NCI-H128 (cell line): ENCODE measurements at regions not wholly inside any gene's neighbourhood (a gene's known extent, or its start where the extent isn't known, plus 50 kb on each side); places are given as distances from the start of the nearest gene placed in this dataset.

Experiments used
- DNase-seq: peaks from one replicate; lab custom pipeline; 2025; ENCODE audit not compliant: unreplicated experiment; lab: John Stamatoyannopoulos, UW

DNA sequence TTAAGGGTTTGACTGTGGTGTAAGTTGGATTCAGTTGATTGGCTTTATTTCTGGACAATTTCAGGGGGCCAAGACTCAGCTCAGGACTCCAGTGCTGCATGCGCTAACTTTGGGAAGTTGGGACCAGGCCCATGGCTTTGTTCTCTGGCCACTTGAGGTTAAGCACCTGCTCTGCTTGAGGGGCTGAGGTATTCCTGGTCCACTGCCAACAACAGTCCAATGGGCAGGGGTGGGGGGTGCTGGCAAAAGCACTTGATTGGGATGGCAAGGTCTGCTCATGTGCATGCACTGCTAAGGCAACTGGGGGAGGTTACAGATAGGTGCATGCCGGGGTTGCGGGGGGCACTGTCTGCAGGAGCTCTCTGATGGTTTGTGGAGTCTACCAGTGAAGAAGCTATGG, 52.6 kb upstream of the ASB17 start:
- DNase-seq = no peak

DNA sequence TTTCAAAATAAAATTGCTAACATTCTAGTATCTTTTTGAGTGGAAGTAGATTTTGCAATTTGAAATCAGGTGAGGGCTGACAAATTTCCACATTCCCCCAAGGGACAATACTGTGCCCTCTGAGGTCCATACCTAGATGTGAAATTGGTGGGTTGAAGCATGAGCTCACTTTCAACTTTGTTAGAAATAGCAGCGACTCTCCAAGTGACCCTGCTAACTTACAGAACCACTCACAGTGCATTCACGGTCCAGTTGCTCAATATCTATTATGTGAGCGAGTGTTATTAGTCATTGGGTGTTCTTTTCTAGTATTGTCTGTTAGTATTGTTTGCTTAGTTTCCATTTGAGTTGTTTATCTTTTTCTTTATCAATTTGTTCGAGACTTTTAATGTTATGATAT, 53.6 kb upstream of the ASB17 start:
- no peak for DNase-seq

DNA sequence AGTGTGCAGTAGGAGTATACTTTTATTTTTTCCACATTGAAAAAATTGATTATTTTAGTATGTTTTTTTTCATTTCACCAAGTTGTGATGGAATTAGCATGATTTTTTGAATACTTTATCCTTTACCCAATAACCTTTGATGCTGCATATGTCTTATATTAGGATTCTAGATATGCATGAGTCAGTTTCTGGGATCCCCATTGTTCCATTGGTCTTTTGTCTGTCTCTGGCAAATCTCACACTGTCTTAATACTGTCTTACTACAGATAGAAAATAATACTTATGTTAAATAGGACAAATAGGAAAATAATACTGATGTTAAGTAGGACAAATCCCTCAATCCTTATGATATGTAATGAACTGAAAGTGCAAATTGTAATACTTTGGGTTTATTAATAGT, 54.3 kb upstream of the ASB17 start:
- DNase-seq = no peak

DNA sequence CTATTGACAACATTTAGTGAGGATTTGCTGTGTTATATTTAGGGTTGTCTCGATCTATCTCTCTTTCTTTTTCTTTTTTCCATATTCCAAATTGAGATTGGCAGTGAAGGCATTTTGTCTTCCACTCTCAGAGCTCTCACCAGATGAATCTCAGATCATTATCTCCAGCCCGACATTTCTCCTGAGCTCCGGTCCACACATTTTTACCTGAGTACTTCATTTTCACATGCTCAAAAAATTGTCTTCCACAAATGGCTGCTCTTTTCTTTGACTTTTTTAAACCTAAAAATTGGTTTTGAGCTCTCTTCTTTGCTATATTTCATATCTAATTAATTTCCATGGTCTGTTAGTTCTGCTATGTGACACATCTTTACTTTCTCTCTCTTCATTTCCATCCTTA, 56.9 kb upstream of the ASB17 start:
- no peak for DNase-seq

DNA sequence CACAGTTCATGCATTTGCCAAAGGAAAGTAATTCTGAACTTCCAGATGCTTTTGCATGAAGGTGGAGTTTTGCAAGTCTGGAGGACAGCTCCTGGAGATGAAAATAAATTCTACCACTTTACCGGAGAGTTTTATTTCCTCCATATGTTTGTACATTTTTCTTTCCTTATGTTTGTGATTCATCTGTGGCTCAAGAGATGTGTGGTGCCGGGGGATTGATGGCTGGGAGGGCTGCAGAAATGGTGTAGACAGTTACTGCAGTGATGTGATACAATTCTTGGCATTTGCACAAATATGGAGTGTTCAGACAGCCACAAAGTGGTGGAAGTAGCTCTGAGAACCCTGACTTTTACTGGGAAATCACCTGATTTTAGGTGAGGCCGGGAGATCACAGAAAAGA, 58.5 kb upstream of the ASB17 start:
- DNase-seq = no peak

DNA sequence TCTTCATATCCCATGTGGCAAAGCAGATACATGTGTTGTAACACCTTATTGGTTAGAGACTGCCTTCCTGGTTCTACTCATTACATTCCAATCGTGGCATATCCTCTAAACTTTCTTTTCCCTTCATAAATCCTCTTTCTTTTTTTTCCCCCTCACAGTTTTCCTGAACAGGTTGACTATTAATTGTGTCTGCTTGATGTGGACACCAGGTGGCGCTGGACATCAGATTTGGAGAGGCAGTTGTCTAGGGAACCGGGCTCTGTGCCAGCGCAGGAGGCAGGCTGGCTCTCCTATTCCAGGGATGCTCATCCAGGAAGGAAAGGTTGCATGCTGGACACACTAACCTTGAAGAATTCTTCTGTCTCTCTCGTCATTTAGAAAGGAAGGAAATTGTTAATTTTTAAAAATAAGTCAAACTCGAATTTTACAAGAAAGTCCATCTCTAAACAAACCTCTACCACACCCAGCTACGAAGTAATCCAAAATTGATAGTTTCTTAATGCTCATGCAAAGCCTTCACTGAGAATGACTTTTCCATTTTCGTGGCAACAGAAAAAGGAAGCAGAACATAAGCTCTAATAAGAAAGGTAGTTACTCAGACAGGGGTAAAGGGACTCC, 59.4 kb upstream of the ASB17 start:
- DNase-seq = peak; percentile 79

DNA sequence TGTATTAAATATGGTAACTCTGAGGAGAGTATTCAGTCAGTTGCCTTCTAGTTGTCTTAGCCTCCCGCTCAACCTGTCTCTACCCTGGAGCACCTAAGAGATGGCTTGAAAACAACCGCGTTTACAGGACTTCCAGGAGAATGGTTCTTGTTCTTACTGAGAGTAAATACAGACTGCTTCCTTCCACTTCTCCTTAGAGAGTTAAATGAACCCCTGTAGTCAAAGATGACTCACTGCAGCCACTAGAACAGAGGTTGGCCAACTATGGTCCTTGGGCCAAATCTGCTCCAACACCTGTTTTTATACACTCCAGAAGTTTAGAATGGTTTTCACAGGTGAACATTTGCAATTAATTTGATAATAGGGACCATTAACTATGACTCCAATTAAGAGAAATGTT, 60.1 kb upstream of the ASB17 start:
- DNase-seq = no peak

DNA sequence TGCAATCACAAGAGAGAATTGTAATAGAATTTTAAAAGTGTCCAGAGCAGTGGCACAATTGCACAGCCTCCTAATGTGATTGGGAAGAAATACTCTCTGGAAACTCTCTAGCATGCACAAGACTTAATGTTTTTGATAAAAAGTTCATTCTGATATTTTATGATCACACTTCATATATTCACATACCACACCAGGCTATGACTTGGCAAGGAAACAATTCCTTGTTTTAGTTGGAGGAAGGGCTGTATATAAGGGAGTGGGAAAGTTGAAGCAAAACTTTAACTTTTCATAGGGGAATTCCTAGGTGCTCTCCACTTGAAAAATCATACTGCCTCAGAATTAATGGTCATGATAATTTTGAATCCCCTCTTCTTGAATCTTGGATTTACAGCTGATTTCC, 61.5 kb upstream of the ASB17 start:
- no peak for DNase-seq

DNA sequence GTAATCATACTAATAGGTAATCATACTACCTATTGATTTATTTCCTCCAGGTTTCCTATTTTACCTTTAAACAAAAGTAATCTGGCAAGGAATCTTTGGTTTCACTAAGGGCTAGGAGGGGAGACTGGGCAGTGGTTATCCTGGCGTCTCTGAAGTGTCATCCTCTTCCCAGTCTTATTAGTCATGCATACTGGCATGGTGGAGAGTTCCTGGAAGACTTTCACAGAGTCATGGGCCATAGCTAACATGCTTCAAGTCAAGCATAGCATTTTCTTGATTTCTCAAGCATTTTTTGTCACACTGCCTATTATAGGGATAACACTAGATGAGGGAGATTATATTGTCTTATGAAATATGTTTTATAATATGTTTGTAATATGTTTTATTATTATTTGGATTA, 64.0 kb upstream of the ASB17 start:
- DNase-seq = no peak

DNA sequence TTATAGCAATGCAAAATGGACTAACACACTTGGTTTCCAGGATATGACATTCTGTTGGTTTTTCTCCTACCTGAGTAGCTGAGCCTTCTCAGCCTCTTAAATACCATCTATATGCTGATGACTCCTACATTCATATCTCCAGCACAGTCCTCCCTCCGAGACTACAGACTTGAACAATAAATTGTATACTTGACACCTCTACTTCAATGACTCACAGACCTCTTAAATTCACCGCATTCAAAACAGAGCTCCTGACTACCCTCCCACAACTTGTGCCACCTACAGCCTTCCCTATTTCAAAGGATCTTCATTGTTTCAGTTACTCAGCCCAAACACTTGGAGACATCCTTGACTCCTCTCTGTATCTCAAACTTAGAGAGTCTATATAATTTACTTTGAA, 66.8 kb upstream of the ASB17 start:
- no peak for DNase-seq

DNA sequence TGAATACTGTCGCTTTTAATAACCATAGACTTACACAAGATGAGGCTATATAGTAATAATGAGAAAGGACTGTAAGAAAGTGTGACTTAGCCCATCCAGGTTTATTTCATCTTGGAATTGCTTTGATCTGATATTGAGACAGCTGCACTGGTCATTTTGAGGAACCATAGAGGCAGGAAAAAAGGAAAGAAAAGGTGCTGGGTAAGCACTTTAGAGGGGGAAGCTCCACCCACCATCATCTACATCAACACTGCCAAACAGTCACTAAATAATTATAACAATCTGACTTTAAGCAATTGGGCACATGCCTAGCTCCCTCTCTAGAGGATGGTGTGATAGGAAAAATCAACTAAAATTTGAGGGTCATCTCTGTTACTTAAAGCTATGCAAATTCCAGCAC, 70.6 kb upstream of the ST6GALNAC3 start:
- no peak for DNase-seq

DNA sequence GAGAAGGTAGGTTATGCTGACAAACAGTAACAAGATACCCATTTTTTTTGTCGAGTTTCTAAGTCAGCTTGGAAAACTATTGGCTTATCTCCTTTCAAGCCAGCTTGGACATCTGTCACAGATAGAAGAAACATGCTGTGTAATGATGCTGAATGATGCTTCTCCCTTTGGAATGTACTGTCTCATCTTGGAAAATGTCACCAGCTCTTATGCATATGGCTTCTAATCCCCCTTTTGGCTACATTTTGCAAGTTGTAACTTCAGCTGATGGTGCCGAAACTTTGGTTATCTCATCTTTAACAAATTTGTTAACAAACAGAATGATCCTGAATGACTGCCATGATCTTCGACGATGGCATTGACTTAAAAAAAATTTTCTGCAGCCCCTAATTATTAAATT, 68.8 kb upstream of the ST6GALNAC3 start:
- DNase-seq = no peak

DNA sequence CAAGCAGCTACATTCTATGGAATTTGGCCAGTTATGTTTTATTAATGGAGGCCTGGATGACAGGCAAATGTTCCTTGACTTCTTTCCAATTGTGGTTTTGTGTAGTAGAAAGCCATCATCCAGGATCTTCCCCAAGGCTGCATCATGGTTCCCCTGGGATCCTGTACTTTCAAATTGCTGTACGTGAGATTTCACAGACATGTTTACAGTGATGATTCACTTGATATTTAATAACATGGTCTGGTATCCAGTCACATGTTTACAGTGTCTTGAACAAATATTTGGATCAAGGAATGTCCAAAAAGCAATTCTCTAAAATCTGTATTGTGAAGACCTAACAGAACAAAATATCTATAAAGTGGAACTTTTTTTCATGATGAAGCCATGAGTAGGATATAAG, 68.3 kb upstream of the ST6GALNAC3 start:
- no peak for DNase-seq

DNA sequence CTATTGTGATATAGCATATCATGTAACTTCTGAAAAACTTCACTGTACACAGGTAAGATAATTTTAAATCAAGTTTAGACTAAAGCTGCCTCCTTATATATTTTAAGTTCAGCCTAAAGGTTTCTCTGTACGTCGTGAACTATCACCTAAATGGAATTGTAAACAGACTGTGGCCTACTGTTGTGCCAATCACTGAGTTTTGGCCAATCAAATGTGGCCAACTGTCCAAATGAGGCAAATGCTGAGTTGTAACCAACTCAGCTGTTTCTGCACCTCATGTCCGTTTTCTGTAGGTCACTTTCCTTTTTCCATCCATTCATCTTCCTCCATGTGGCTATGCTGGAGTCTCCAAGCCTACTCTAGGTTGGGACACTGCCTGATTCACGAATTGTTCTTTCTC, 63.7 kb upstream of the ST6GALNAC3 start:
- DNase-seq = no peak

DNA sequence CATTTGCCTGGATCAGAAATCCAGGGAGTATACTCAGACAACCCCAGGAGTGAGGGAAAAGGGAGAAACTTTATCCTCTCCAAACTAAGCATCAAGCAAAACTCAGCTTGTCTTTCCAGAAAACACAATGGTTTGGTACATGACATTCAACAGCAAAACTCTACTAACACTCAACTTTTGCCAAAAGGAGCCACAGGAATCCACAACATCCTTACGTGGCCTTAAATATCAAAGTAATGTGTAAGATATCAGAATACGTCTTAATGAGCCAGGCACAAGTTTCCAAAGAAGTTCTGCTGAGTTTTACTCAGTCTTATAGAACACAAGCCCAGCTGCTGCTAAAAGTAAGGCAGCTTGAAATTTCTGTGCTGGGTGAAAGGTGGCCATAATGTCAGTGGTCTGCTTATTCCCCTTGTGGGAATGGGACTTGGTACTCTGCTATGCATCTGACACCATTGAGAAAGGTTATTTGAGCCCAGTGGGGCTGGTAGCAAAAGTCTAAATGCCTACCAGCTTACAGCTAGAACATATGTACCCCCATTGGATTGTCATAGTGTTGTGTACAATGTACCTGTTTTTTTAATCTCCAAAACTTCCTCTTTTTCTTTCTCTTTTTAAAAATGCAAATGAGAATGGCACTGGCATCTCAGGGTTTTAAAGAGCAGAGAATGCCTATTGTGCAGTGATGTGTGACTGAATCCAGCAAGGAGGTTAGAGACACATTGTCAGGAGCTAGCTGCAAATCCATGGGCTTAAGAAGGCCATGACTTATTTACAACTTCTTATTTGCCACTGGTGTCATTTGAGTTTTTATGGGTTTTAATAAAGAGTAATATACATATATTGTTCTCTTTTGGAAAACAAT, 62.0 kb upstream of the ST6GALNAC3 start:
- DNase-seq = no peak

DNA sequence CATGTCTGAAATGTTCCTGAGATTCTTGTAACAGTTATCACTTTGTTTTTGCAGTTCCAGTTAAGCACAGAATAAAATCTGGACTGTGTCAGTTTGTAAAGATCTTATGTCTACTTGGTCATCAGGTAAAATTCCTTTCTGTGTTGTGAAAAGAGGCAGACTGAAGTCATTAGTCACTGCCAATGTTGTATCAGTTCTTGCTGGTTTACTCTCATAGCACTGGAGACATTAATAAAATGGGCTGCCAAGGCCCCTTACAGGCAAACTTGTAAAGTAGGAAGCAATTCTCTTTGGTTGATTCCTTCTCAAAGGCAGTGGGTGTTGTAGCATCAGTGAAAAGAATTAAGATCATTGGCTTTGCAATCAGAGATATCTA, 61.4 kb upstream of the ST6GALNAC3 start:
- no peak for DNase-seq

DNA sequence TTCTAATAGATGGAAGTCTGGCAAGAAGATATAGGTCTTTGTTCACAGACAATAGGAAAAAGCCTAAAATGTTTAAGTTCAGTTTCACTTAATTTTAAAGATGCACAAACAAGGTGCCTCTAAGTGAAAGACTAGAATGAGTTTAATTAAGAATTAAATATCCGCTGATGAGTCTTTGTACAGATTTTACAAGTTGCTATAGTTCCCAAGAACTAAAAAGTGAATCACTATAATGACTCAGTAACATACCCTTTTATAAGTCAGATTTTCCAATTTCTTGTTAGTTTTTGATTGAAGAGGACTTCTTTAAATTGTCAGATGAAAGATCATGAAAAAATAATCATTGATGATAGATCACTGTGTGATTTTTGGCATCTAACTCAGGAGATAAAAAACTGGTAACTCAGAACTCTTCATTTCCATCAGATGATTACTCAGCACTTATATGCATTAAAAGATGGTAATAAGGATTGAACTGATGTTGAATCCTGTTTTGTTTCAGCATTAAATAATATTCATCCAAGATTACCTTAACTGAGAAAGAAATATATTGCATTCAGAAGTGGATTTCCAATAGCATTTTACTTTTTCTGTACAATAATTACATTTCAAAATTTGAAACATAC, 59.0 kb upstream of the ST6GALNAC3 start:
- no peak for DNase-seq

DNA sequence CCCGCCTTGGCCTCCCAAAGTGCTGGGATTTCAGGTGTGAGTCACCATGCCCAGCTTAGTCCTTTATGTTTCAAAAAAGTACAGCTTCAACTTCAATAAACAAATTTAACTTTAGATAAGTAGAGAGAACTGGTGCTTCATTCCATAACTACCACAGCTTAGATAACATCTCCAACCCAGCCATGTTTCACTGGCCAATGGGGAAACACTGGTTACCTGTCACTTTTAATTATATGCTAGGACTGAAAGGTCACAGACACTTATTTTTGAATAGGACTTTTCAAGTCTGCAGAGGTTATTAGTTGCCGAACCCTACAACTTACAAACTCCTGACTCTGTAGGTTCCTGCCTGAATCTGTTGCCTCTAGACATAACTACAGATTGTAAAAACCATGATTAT, 56.5 kb upstream of the ST6GALNAC3 start:
- no peak for DNase-seq

DNA sequence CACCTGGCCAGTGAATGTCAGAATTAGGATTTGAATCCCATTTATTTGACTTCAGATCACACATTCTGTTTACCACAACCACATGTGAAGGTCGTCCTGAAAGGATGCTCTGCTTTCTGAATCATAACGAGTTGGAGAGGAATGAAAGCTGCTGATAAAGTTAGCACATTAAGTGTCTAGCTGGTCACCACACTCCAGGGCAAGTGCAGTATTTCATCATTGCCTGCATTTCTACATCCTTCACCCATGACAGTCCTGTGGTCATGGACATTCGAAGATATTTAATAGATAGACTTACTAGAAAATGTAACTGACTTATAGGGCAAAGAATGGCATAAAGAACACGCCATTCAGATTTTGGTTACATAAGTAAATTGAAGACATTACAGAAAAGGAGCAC, 52.7 kb upstream of the ST6GALNAC3 start:
- DNase-seq = no peak

DNA sequence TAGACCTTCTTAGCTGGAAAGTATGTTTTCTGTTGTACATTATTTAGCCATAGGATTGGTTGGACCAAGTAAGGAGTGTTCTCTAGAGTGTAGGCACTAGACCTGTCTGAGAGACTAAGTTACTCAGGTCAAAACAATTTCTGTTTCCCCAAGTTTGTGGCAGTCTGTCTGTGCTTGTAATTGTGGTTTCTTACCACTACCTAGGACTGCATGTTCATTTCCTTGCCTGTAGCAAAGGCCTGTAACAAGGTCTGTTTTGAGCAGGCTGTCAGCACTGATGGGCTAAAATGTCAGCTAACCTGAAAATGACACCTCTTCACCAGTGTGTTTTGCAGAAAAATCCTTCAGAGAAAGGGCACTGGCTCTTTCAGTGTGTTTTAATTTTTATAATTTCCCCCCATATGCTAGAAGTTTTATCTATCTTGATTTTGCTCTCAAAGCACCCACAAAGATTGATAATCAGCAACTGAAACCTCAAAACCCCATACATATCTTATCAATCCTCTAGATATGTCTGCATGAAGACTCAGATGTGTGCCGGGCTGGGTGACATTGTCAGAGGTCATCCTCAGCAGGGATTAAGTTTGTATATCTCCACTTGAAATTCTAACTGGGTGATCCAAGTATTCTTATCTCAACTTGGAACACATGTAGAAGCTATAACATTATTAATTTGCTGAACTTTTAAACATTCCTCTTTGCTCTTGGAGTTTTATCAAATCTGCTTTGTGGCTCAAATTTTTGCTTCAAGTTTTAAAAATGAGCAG, 50.7 kb upstream of the ST6GALNAC3 start:
- DNase-seq = no peak
